HS-27A (cell line): ENCODE measurements at regions not wholly inside any gene's neighbourhood (a gene's known extent, or its start where the extent isn't known, plus 50 kb on each side); places are given as distances from the start of the nearest gene placed in this dataset.
"Not testable (repeated sequence)": the region's sequence is repeated elsewhere in the genome, so short reads cannot be mapped to it uniquely, and the experiment has no call there.

Experiments
- DNase-seq: peaks from one replicate; pipeline ENCODE4 v3.0.0-alpha.2; 2012; ENCODE audit warnings: low read depth, missing footprints

GRCh38 chr21:17397703-17398102 lies 115.1 kb upstream of the CXADR start:
- DNase-seq = no peak

- DNase-seq = not testable (repeated sequence)
Observed at GRCh38 chr21:17398954-17399353, 113.9 kb upstream of the CXADR start.

- DNase-seq = no peak
Observed at GRCh38 chr21:17402937-17403336, 109.9 kb upstream of the CXADR start.

GRCh38 chr21:17406202-17406601 lies 106.6 kb upstream of the CXADR start:
- no peak for DNase-seq

GRCh38 chr21:17414766-17415165 lies 98.1 kb upstream of the CXADR start:
- no peak for DNase-seq

GRCh38 chr21:17416139-17416538 lies 96.7 kb upstream of the CXADR start:
- no peak for DNase-seq

- DNase-seq = no peak
Observed at GRCh38 chr21:17422931-17423330, 89.9 kb upstream of the CXADR start.

- no peak for DNase-seq
Observed at GRCh38 chr21:17427157-17427556, 85.7 kb upstream of the CXADR start.

- no peak for DNase-seq
Observed at GRCh38 chr21:17427831-17428483, 84.9 kb upstream of the CXADR start.

- no peak for DNase-seq
Observed at GRCh38 chr21:17428484-17428869, 84.4 kb upstream of the CXADR start.

- no peak for DNase-seq
Observed at GRCh38 chr21:17428980-17429379, 83.9 kb upstream of the CXADR start.

GRCh38 chr21:17429936-17430335 lies 82.9 kb upstream of the CXADR start:
- no peak for DNase-seq

- DNase-seq = no peak
Observed at GRCh38 chr21:17432732-17433057, 80.1 kb upstream of the CXADR start.

GRCh38 chr21:17433730-17434129 lies 79.1 kb upstream of the CXADR start:
- no peak for DNase-seq

- DNase-seq = no peak
Observed at GRCh38 chr21:17435565-17436543, 77.0 kb upstream of the CXADR start.

GRCh38 chr21:17436626-17437111 lies 76.2 kb upstream of the CXADR start:
- no peak for DNase-seq

GRCh38 chr21:17438635-17439034 lies 74.2 kb upstream of the CXADR start:
- DNase-seq = no peak

- no peak for DNase-seq
Observed at GRCh38 chr21:17440969-17441368, 71.9 kb upstream of the CXADR start.

- DNase-seq = no peak
Observed at GRCh38 chr21:17441370-17441769, 71.5 kb upstream of the CXADR start.

GRCh38 chr21:17442165-17442564 lies 70.7 kb upstream of the CXADR start:
- DNase-seq = no peak

GRCh38 chr21:17444828-17445227 lies 68.0 kb upstream of the CXADR start:
- no peak for DNase-seq

- DNase-seq = no peak
Observed at GRCh38 chr21:17446737-17447136, 66.1 kb upstream of the CXADR start.

- no peak for DNase-seq
Observed at GRCh38 chr21:17449701-17450100, 63.1 kb upstream of the CXADR start.
